ENCODE measurements at regions not wholly inside any gene's neighbourhood (a gene's known extent, or its start where the extent isn't known, plus 50 kb on each side); places are given as distances from the start of the nearest gene placed in this dataset.

DNA sequence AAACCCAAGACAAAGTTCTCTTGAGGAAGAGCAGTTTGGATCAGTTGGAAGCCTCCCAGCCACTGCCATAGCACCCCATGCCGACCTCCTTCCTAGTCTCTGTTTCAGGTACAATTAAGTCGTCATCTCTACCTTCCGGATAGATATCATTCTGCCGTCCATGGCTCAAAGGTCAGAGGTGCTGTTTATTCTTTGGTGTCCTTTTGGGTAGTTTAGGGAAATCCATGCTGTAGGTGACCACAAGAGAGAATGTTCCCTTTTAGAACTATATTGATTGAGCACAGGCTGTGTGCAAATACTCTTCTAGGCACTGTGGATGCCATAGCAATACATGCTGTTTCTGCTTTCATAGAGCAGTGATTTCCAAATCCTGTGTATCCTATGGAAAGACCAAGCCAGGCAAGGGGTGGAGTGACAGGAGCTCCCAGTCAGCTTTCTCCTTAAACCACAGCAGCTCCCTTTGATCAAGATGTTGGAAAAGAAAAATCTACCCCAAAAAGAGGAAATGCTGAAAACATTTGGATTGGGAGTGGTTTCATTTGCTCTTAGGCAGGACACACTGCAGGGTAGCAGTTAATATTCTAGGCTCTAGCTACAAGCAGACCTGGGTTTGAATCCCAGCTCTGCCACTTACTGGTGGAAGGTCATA is 127.9 kb downstream of the PALM2AKAP2 start:
- no peak overlapping the region for H3K4me3 ChIP-seq
- H3K27me3 ChIP-seq (replicated peaks; ENCODE audit: insufficient read depth), result no peaks in the 10 kb centered on the region
- 87% methylated on average over 4 of the region's 4 CpGs for WGBS
- H3K27ac ChIP-seq, result no peak overlapping the region
- no peaks in the 10 kb centered on the region for H3K4me1 ChIP-seq (replicated peaks)
- DNase-seq (ENCODE audit: low spot score), result no peak
- TF ChIP-seq CTCF (IDR thresholded peaks at IDR 0.05) (no peak), POLR2A (IDR thresholded peaks at IDR 0.05) (no peak), POLR2AphosphoS5 (IDR thresholded peaks at IDR 0.05) (no peak)
- H3K9me3 ChIP-seq, result no peaks in the 10 kb centered on the region
- H3K36me3 ChIP-seq, result no peaks in the 10 kb centered on the region
- intact Hi-C loops (cut with DNase I), result no loop called here

DNA sequence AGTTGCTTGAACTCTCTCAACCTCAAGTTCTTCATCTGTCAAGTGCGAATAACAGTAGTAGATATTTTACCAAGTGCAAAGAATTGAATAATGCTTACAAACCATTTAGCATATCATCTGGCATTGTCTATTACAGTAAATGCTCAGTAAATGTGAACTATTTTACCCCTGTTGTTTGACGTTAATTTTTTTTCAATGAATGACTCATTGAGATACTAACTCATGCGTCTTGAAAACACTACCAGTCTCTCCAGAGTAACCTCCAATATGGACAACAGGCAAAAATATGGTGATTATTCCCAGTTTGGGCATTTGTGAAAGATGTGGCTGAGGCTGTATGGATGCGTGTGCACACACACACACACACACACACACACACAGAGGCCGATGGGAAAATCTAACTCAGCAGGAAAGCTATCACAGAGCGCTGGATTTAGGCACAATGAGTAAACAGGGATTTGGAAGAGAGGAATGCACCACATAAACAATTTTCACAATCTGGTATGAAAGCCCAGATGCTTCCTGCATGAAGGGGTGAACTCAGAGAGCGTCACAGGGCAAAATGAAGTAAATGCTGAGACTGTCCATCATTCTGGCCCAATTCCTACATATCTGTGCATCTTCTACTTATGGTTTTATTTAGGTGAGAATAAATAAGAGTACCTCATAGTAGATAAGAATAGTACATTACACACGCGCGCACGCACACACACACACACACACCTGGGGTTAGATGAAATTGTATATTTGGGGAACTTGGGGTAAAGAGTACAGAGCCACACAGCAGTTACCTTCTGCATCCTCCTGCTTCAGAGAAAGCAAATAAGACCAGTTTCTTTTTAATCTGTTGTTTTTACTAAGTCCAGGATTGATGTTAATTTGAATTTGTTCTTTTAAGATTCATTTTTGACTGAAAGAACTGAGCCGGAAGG is 128.7 kb downstream of the PALM2AKAP2 start:
- no peaks in the 10 kb centered on the region for H3K27me3 ChIP-seq (replicated peaks; ENCODE audit: insufficient read depth)
- intact Hi-C loops (cut with DNase I), result no loop called here
- WGBS, result 91% methylated on average over 12 of the region's 12 CpGs
- no peaks in the 10 kb centered on the region for H3K4me1 ChIP-seq (replicated peaks)
- no peak overlapping the region for H3K4me3 ChIP-seq
- no peaks in the 10 kb centered on the region for H3K36me3 ChIP-seq
- DNase-seq (ENCODE audit: low spot score), result no peak
- no peak for TF ChIP-seq CTCF (IDR thresholded peaks at IDR 0.05)
- no peak for TF ChIP-seq POLR2A (IDR thresholded peaks at IDR 0.05)
- TF ChIP-seq POLR2AphosphoS5 (IDR thresholded peaks at IDR 0.05), result no peak
- H3K9me3 ChIP-seq, result no peaks in the 10 kb centered on the region
- no peak overlapping the region for H3K27ac ChIP-seq

- WGBS, result 71% methylated on average over 5 of the region's 5 CpGs
- TF ChIP-seq POLR2AphosphoS5 (IDR thresholded peaks at IDR 0.05) (no peak), CTCF (IDR thresholded peaks at IDR 0.05) (no peak), POLR2A (IDR thresholded peaks at IDR 0.05) (no peak)
- Histone ChIP-seq H3K36me3 (no peaks in the 10 kb centered on the region), H3K27ac (no peak overlapping the region), H3K27me3 (replicated peaks; ENCODE audit: insufficient read depth) (no peaks in the 10 kb centered on the region), H3K4me1 (replicated peaks) (no peaks in the 10 kb centered on the region), H3K9me3 (no peaks in the 10 kb centered on the region), H3K4me3 (no peak overlapping the region)
- intact Hi-C loops (cut with DNase I), result no loop called here
- no peak for DNase-seq (ENCODE audit: low spot score)
Observed at GRCh38 chr9:109910671-109911518, 130.9 kb downstream of the PALM2AKAP2 start.

- no peaks in the 10 kb centered on the region for H3K9me3 ChIP-seq
- no peak for DNase-seq (ENCODE audit: low spot score)
- no peaks in the 10 kb centered on the region for H3K36me3 ChIP-seq
- intact Hi-C loops (cut with DNase I), result no loop called here
- H3K27me3 ChIP-seq (replicated peaks; ENCODE audit: insufficient read depth), result no peaks in the 10 kb centered on the region
- TF ChIP-seq CTCF (IDR thresholded peaks at IDR 0.05) (no peak), POLR2A (IDR thresholded peaks at IDR 0.05) (no peak), POLR2AphosphoS5 (IDR thresholded peaks at IDR 0.05) (no peak)
- WGBS, result 55% methylated on average over 4 of the region's 4 CpGs
- no peaks in the 10 kb centered on the region for H3K4me1 ChIP-seq (replicated peaks)
- H3K4me3 ChIP-seq, result no peak overlapping the region
- H3K27ac ChIP-seq, result no peak overlapping the region
Observed at GRCh38 chr9:109912082-109912582, 132.1 kb downstream of the PALM2AKAP2 start.
